Naive B cell (primary cell): ENCODE measurements at regions not wholly inside any gene's neighbourhood (a gene's known extent, or its start where the extent isn't known, plus 50 kb on each side); places are given as distances from the start of the nearest gene placed in this dataset.
A peak's percentile ranks its signal among the peaks of the same experiment; 100 is the strongest.

Experiments
- ATAC-seq, 2 donors: fragments of 150-1000 bp; cut with Tn5 transposase; 2 replicates each; pipeline ENCODE4 v1.10.0; 2021; ENCODE audit warnings: low read depth in 2 of 2, mild to moderate bottlenecking in 2 of 2, moderate library complexity in 2 of 2
- DNase-seq: peaks from one replicate; pipeline ENCODE4 v3.0.0; 2022
- H3K27ac Mint-ChIP-seq, 6 donors: one replicate each; pipeline ENCODE4 v1.8.0; 2020 to 2022; ENCODE audit warnings: mild to moderate bottlenecking in 6 of 6, mixed read lengths in 6 of 6, moderate library complexity in 5 of 6, inconsistent platforms in 2 of 6
- H3K27me3 Mint-ChIP-seq, 3 donors: one replicate each; pipeline ENCODE4 v1.8.0; 2021 to 2022; ENCODE audit warnings: mixed read lengths in 3 of 3, mild to moderate bottlenecking in 1 of 3
- H3K36me3 Mint-ChIP-seq, 2 donors: one replicate each; pipeline ENCODE4 v1.8.0; 2020 to 2022; ENCODE audit warnings: mixed read lengths in 2 of 2, inconsistent platforms in 1 of 2, mild to moderate bottlenecking in 1 of 2
- H3K4me1 Mint-ChIP-seq, 3 donors: one replicate each; pipeline ENCODE4 v1.8.0; 2020 to 2022; ENCODE audit warnings: mixed read lengths in 3 of 3, inconsistent platforms in 1 of 3, mild to moderate bottlenecking in 1 of 3, moderate library complexity in 1 of 3
- H3K4me3 Mint-ChIP-seq, 8 donors: one replicate each; pipeline ENCODE4 v1.8.0; 2020 to 2022; ENCODE audit warnings: mild to moderate bottlenecking in 8 of 8, mixed read lengths in 8 of 8, moderate library complexity in 8 of 8, inconsistent platforms in 2 of 8
- H3K9me3 Mint-ChIP-seq, 7 donors: one replicate each; pipeline ENCODE4 v1.8.0; 2020 to 2022; ENCODE audit warnings: mixed read lengths in 7 of 7, mild to moderate bottlenecking in 5 of 7, inconsistent platforms in 2 of 7, moderate library complexity in 1 of 7

GRCh38 chrX:39856472-39857121 lies 241.2 kb downstream of the BCOR start:
- peaks cover 0 to 14% (median 10%) of the 10 kb centered on the region in 3 donors for H3K27me3 Mint-ChIP-seq
- peaks cover 24 to 41% (median 26%) of the 10 kb centered on the region in 3 donors for H3K4me1 Mint-ChIP-seq
- DNase-seq (no peak), ATAC-seq (no peak)
- no peaks in the 10 kb centered on the region for H3K36me3 Mint-ChIP-seq
- H3K9me3 Mint-ChIP-seq, result no peaks in the 10 kb centered on the region
- peak overlapping the region in 1 of 6 donors; percentile 93 for H3K27ac Mint-ChIP-seq
- no peak overlapping the region for H3K4me3 Mint-ChIP-seq

- H3K4me1 Mint-ChIP-seq, result peaks cover 24 to 36% (median 26%) of the 10 kb centered on the region in 3 donors
- H3K36me3 Mint-ChIP-seq, result no peaks in the 10 kb centered on the region
- H3K9me3 Mint-ChIP-seq, result peaks cover 0 to 3% (median 0%) of the 10 kb centered on the region in 7 donors
- no peak overlapping the region for H3K4me3 Mint-ChIP-seq
- peak overlapping the region in 1 of 6 donors; percentile 39 for H3K27ac Mint-ChIP-seq
- no peak for DNase-seq
- no peak for ATAC-seq
- H3K27me3 Mint-ChIP-seq, result peaks cover 0 to 8% (median 5%) of the 10 kb centered on the region in 3 donors
Observed at GRCh38 chrX:39857780-39858179, 240.0 kb downstream of the BCOR start.

- H3K4me1 Mint-ChIP-seq, result peaks cover 9 to 14% (median 10%) of the 10 kb centered on the region in 3 donors
- H3K4me3 Mint-ChIP-seq, result no peak overlapping the region
- no peak overlapping the region for H3K27ac Mint-ChIP-seq
- no peaks in the 10 kb centered on the region for H3K36me3 Mint-ChIP-seq
- peak; percentile 12 to 17 for ATAC-seq
- H3K9me3 Mint-ChIP-seq, result peaks cover 0 to 6% (median 2%) of the 10 kb centered on the region in 7 donors
- peaks cover 0 to 5% (median 4%) of the 10 kb centered on the region in 3 donors for H3K27me3 Mint-ChIP-seq
- no peak for DNase-seq
Observed at GRCh38 chrX:39859991-39860861, 237.5 kb downstream of the BCOR start.

GRCh38 chrX:39862963-39863362 lies 234.8 kb downstream of the BCOR start:
- H3K4me3 Mint-ChIP-seq, result no peak overlapping the region
- H3K27ac Mint-ChIP-seq, result no peak overlapping the region
- DNase-seq (no peak), ATAC-seq (no peak)
- peaks cover 4 to 10% (median 8%) of the 10 kb centered on the region in 3 donors for H3K27me3 Mint-ChIP-seq
- H3K4me1 Mint-ChIP-seq, result peaks cover 0 to 5% (median 4%) of the 10 kb centered on the region in 3 donors
- no peaks in the 10 kb centered on the region for H3K36me3 Mint-ChIP-seq
- H3K9me3 Mint-ChIP-seq, result peaks cover 0 to 6% (median 2%) of the 10 kb centered on the region in 7 donors

GRCh38 chrX:39866229-39866628 lies 231.5 kb downstream of the BCOR start:
- H3K4me1 Mint-ChIP-seq, result peaks cover 0 to 2% (median 0%) of the 10 kb centered on the region in 3 donors
- DNase-seq, result no peak
- peaks cover 4 to 26% (median 7%) of the 10 kb centered on the region in 3 donors for H3K27me3 Mint-ChIP-seq
- no peaks in the 10 kb centered on the region for H3K36me3 Mint-ChIP-seq
- H3K9me3 Mint-ChIP-seq, result peaks cover 0 to 7% (median 4%) of the 10 kb centered on the region in 7 donors
- no peak overlapping the region for H3K27ac Mint-ChIP-seq
- no peak for ATAC-seq
- no peak overlapping the region for H3K4me3 Mint-ChIP-seq

- H3K4me3 Mint-ChIP-seq, result no peak overlapping the region
- no peak for DNase-seq
- H3K27ac Mint-ChIP-seq, result peak overlapping the region in 1 of 6 donors; percentile 81
- peaks cover 0 to 6% (median 0%) of the 10 kb centered on the region in 7 donors for H3K9me3 Mint-ChIP-seq
- H3K4me1 Mint-ChIP-seq, result peaks cover 0 to 2% (median 0%) of the 10 kb centered on the region in 3 donors
- H3K36me3 Mint-ChIP-seq, result no peaks in the 10 kb centered on the region
- peaks cover 5 to 38% (median 17%) of the 10 kb centered on the region in 3 donors for H3K27me3 Mint-ChIP-seq
- no peak for ATAC-seq
Observed at GRCh38 chrX:39869846-39870601, 227.7 kb downstream of the BCOR start.

GRCh38 chrX:39871648-39872047 lies 226.1 kb downstream of the BCOR start:
- no peaks in the 10 kb centered on the region for H3K36me3 Mint-ChIP-seq
- ATAC-seq (no peak), DNase-seq (no peak)
- peaks cover 0 to 2% (median 0%) of the 10 kb centered on the region in 3 donors for H3K4me1 Mint-ChIP-seq
- peaks cover 0 to 6% (median 0%) of the 10 kb centered on the region in 7 donors for H3K9me3 Mint-ChIP-seq
- peak overlapping the region in 1 of 8 donors; percentile 29 for H3K4me3 Mint-ChIP-seq
- peaks cover 5 to 53% (median 25%) of the 10 kb centered on the region in 3 donors for H3K27me3 Mint-ChIP-seq
- no peak overlapping the region for H3K27ac Mint-ChIP-seq

- H3K36me3 Mint-ChIP-seq, result no peaks in the 10 kb centered on the region
- H3K9me3 Mint-ChIP-seq, result peaks cover 0 to 6% (median 0%) of the 10 kb centered on the region in 7 donors
- peaks cover 5 to 50% (median 23%) of the 10 kb centered on the region in 3 donors for H3K27me3 Mint-ChIP-seq
- ATAC-seq (no peak), DNase-seq (no peak)
- H3K4me1 Mint-ChIP-seq, result peaks cover 0 to 2% (median 0%) of the 10 kb centered on the region in 3 donors
- H3K27ac Mint-ChIP-seq, result no peak overlapping the region
- H3K4me3 Mint-ChIP-seq, result no peak overlapping the region
Observed at GRCh38 chrX:39873117-39873516, 224.6 kb downstream of the BCOR start.

GRCh38 chrX:39874202-39874816 lies 223.4 kb downstream of the BCOR start:
- H3K4me3 Mint-ChIP-seq, result no peak overlapping the region
- peaks cover 0 to 2% (median 0%) of the 10 kb centered on the region in 3 donors for H3K4me1 Mint-ChIP-seq
- no peaks in the 10 kb centered on the region for H3K36me3 Mint-ChIP-seq
- peaks cover 5 to 46% (median 23%) of the 10 kb centered on the region in 3 donors for H3K27me3 Mint-ChIP-seq
- H3K27ac Mint-ChIP-seq, result peak overlapping the region in 1 of 6 donors; percentile 71
- H3K9me3 Mint-ChIP-seq, result peaks cover 0 to 4% (median 0%) of the 10 kb centered on the region in 7 donors
- DNase-seq (no peak), ATAC-seq (no peak)

- Mint-ChIP-seq H3K36me3 (no peaks in the 10 kb centered on the region), H3K4me1 (no peaks in the 10 kb centered on the region), H3K27me3 (peaks cover 5 to 39% (median 23%) of the 10 kb centered on the region in 3 donors), H3K9me3 (peaks cover 0 to 4% (median 0%) of the 10 kb centered on the region in 7 donors), H3K27ac (no peak overlapping the region), H3K4me3 (no peak overlapping the region)
- ATAC-seq, result no peak
- no peak for DNase-seq
Observed at GRCh38 chrX:39875834-39876628, 221.7 kb downstream of the BCOR start.

- Mint-ChIP-seq H3K27ac (no peak overlapping the region), H3K27me3 (peaks cover 5 to 39% (median 21%) of the 10 kb centered on the region in 3 donors)
- ATAC-seq, result no peak
Observed at GRCh38 chrX:39877905-39878304, 219.9 kb downstream of the BCOR start.

GRCh38 chrX:39883666-39884065 lies 214.1 kb downstream of the BCOR start:
- no peak overlapping the region for H3K27ac Mint-ChIP-seq
- peaks cover 0 to 10% (median 4%) of the 10 kb centered on the region in 3 donors for H3K27me3 Mint-ChIP-seq
- ATAC-seq (no peak), DNase-seq (no peak)
- H3K4me3 Mint-ChIP-seq, result no peak overlapping the region
- no peaks in the 10 kb centered on the region for H3K36me3 Mint-ChIP-seq
- H3K9me3 Mint-ChIP-seq, result peaks cover 0 to 9% (median 4%) of the 10 kb centered on the region in 7 donors
- H3K4me1 Mint-ChIP-seq, result no peaks in the 10 kb centered on the region

More at GRCh38 chrX:39877905-39878304, 219.9 kb downstream of the BCOR start:
- Mint-ChIP-seq H3K4me1 (no peaks in the 10 kb centered on the region), H3K36me3 (no peaks in the 10 kb centered on the region), H3K4me3 (no peak overlapping the region), H3K9me3 (peaks cover 0 to 5% (median 2%) of the 10 kb centered on the region in 7 donors)
- DNase-seq, result no peak
